KMS-11 (cell line): ENCODE measurements at regions not wholly inside any gene's neighbourhood (a gene's known extent, or its start where the extent isn't known, plus 50 kb on each side); places are given as distances from the start of the nearest gene placed in this dataset.

Experiments used
- H2AFZ ChIP-seq: fragments of 200-600 bp; sonication (generic); 2 replicates; pipeline ENCODE4 v1.6.1; 2016; ENCODE audit warnings: antibody characterized with exemption, mixed run types, low read depth
- H3K27ac ChIP-seq: fragments of 200-600 bp; sonication (generic); 2 replicates; pipeline ENCODE4 v1.6.1; 2016; ENCODE audit warnings: mild to moderate bottlenecking, mixed run types
- H3K27me3 ChIP-seq: fragments of 200-600 bp; sonication (generic); 2 replicates; pipeline ENCODE4 v1.6.1; 2017; ENCODE audit warnings: mild to moderate bottlenecking, low read depth, mixed run types, moderate library complexity; ENCODE audit not compliant: insufficient read depth
- H3K36me3 ChIP-seq: fragments of 200-600 bp; sonication (generic); 2 replicates; pipeline ENCODE4 v1.6.1; 2017; ENCODE audit warnings: mild to moderate bottlenecking, mixed run types; ENCODE audit not compliant: insufficient read depth
- H3K4me1 ChIP-seq: fragments of 200-600 bp; sonication (generic); 2 replicates; pipeline ENCODE4 v1.6.1; 2016; ENCODE audit warnings: mild to moderate bottlenecking, low read depth, mixed run types; ENCODE audit not compliant: poor library complexity, severe bottlenecking
- H3K4me2 ChIP-seq: fragments of 200-600 bp; sonication (generic); 2 replicates; pipeline ENCODE4 v1.7.0; 2016; ENCODE audit warnings: mild to moderate bottlenecking, mixed run types
- H3K4me3 ChIP-seq: fragments of 200-600 bp; sonication (generic); IDR thresholded peaks from 2 replicates; pipeline ENCODE4 v1.6.1; 2017; ENCODE audit warnings: low read depth, low read length, mixed read lengths; ENCODE audit not compliant: insufficient read depth
- H3K79me2 ChIP-seq: fragments of 200-600 bp; sonication (generic); 2 replicates; pipeline ENCODE4 v1.6.1; 2016; ENCODE audit warnings: low read depth, mixed run types; ENCODE audit not compliant: insufficient read depth
- H3K9ac ChIP-seq: fragments of 200-600 bp; sonication (generic); 2 replicates; pipeline ENCODE4 v1.6.1; 2016; ENCODE audit warnings: mild to moderate bottlenecking, mixed run types
- H4K20me1 ChIP-seq: fragments of 200-600 bp; sonication (generic); 2 replicates; pipeline ENCODE4 v1.6.1; 2016; ENCODE audit warnings: mild to moderate bottlenecking, mixed run types; ENCODE audit not compliant: insufficient read depth
- TF ChIP-seq, protein P1 (sequence below): fragments of 200-600 bp; sonication (generic); conservative IDR thresholded peaks from 2 replicates; pipeline ENCODE4 v1.6.1; 2017; ENCODE audit warnings: low read depth, mild to moderate bottlenecking, antibody characterized with exemption, low read length, moderate library complexity, mixed read lengths

DNA sequence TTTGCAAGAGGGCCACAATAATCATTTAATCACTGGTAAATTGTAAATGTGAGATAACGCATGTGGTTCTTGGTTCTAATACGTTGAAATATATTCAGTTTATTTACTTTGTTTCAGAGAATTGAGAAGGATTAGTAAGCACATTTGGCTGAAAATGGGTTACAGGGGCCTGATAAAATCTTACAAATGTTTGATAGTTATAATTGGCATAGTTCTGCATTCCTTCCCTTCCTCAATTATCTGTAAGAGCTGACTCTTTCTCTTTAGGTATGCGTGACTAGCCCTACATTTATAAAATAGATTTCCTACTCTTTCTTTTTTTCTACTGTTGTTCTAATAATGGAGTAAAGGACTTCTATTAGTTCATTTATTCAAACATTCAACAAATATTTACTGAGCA lies 685.2 kb downstream of the NUP35 start:
- Histone ChIP-seq H3K27ac (no peak overlapping the region), H3K9ac (no peak overlapping the region), H3K79me2 (no peaks in the 10 kb centered on the region), H3K4me2 (no peak overlapping the region), H3K36me3 (no peaks in the 10 kb centered on the region), H3K4me3 (no peak overlapping the region), H3K27me3 (no peaks in the 10 kb centered on the region), H2AFZ (no peak overlapping the region), H3K4me1 (no peaks in the 10 kb centered on the region), H4K20me1 (no peaks in the 10 kb centered on the region)
- TF ChIP-seq, protein P1, sequence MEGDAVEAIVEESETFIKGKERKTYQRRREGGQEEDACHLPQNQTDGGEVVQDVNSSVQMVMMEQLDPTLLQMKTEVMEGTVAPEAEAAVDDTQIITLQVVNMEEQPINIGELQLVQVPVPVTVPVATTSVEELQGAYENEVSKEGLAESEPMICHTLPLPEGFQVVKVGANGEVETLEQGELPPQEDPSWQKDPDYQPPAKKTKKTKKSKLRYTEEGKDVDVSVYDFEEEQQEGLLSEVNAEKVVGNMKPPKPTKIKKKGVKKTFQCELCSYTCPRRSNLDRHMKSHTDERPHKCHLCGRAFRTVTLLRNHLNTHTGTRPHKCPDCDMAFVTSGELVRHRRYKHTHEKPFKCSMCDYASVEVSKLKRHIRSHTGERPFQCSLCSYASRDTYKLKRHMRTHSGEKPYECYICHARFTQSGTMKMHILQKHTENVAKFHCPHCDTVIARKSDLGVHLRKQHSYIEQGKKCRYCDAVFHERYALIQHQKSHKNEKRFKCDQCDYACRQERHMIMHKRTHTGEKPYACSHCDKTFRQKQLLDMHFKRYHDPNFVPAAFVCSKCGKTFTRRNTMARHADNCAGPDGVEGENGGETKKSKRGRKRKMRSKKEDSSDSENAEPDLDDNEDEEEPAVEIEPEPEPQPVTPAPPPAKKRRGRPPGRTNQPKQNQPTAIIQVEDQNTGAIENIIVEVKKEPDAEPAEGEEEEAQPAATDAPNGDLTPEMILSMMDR: no peak

DNA sequence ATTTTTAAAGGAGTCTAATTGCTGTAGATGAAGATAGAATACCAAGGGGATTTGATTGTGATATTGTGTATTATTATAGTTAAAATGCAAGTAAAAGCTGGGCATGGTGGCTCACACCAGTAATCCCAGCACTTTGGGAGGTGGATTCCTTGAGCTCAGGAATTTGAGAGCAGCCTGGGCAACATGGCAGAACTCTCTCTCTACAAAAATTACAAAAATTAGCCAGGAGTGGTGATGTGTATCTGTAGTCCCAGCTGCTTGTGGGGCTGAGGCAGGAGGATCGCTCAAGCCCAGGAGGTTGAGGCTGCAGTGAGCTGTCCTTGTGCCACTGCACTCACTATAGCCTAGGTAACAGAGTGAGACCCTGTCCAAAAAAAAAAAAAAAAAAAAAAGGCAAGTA lies 687.0 kb downstream of the NUP35 start:
- Histone ChIP-seq H3K9ac (no peak overlapping the region), H3K27ac (no peak overlapping the region), H3K36me3 (no peaks in the 10 kb centered on the region), H3K4me2 (no peak overlapping the region), H3K4me1 (no peaks in the 10 kb centered on the region), H3K79me2 (no peaks in the 10 kb centered on the region), H2AFZ (no peak overlapping the region), H3K27me3 (no peaks in the 10 kb centered on the region), H3K4me3 (no peak overlapping the region), H4K20me1 (no peaks in the 10 kb centered on the region)
- TF ChIP-seq, protein P1: no peak

DNA sequence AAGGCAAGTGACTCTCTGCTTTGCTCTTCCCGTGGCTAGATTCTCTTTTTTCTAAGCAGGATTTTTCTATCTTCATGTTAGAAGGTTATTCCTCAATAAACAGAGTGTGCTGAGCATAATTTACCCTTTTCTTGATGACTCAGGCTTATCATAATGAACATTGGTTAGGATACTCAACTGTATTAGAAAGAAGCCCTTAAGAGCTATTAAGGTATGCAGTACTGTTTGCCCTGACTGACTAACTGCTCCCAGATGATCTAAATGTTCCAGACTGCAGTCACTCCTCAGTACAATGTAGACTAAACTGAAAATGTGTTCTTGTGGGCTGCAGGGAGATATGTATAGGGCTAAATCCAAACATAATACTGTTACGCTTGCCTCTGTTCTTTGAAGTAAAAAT lies 687.8 kb downstream of the NUP35 start:
- H3K4me3 ChIP-seq: no peak overlapping the region

DNA sequence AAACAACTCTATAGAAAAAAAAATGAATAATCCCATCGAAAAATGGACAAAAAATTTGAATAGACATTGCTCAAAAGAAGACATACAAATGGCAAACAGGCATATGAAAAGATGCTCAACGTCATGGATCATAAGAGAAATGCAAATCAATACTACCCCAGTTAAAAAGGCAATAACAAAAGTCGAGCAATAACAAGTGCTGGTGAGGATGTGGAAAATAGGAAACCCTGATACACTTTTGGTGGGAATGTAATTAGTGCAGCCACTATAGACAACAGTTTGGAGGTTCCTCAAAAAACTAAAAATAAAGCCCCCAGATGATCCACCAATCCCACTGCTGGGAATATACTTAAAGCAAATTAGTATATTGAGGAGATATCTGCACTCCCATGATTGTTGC lies 701.5 kb downstream of the NUP35 start:
- Histone ChIP-seq H3K36me3 (no peaks in the 10 kb centered on the region), H3K27me3 (no peaks in the 10 kb centered on the region), H3K4me3 (no peak overlapping the region), H3K4me1 (no peaks in the 10 kb centered on the region), H3K79me2 (no peaks in the 10 kb centered on the region), H3K9ac (no peak overlapping the region), H2AFZ (no peak overlapping the region), H3K4me2 (no peak overlapping the region), H3K27ac (no peak overlapping the region), H4K20me1 (no peaks in the 10 kb centered on the region)
- TF ChIP-seq, protein P1: no peak

More for the DNA sequence above, 687.8 kb downstream of the NUP35 start:
- Histone ChIP-seq H3K4me2 (no peak overlapping the region), H3K9ac (no peak overlapping the region), H3K27me3 (no peaks in the 10 kb centered on the region), H4K20me1 (no peaks in the 10 kb centered on the region), H3K27ac (no peak overlapping the region), H3K79me2 (no peaks in the 10 kb centered on the region), H2AFZ (no peak overlapping the region), H3K4me1 (no peaks in the 10 kb centered on the region), H3K36me3 (no peaks in the 10 kb centered on the region)
- TF ChIP-seq, protein P1: no peak
